ENCODE measurements at regions not wholly inside any gene's neighbourhood (a gene's known extent, or its start where the extent isn't known, plus 50 kb on each side); places are given as distances from the start of the nearest gene placed in this dataset.
"Not testable (repeated sequence)": the region's sequence is repeated elsewhere in the genome, so short reads cannot be mapped to it uniquely, and the experiment has no call there.

- not testable (repeated sequence) for DNase-seq
These were observed 286.3 kb upstream of the FRG1 start for GRCh38 chr4:189654396-189654795.

- not testable (repeated sequence) for DNase-seq
These were observed 284.9 kb upstream of the FRG1 start for GRCh38 chr4:189655817-189656216.

GRCh38 chr4:189656641-189657040 is 284.0 kb upstream of the FRG1 start:
- no peak for DNase-seq

DNA sequence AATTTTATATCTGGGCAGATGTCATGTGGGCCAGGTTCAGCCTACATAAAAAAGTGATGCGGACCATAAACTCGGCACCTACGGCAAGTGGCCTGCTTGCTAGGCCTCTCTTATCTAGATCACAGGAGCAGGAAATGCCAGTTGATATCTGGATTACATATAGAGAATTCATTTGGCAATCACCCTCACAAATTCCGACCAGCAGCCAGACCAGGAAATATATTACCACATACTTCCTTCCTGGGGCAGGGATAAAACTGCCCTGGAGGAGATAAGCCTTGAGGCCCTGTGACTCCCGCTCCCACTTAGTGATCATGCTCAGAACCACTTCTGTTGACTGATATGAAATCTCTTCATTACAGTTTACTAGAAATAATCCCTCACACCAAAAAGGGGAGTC is 282.4 kb upstream of the FRG1 start:
- DNase-seq, result not testable (repeated sequence)

- DNase-seq, result not testable (repeated sequence)
These were observed 281.8 kb upstream of the FRG1 start for GRCh38 chr4:189658831-189659230.

GRCh38 chr4:189659287-189659686 is 281.4 kb upstream of the FRG1 start:
- no peak for DNase-seq

- no peak for DNase-seq
These were observed 279.8 kb upstream of the FRG1 start for GRCh38 chr4:189660722-189661360.

GRCh38 chr4:189664693-189665250 is 275.9 kb upstream of the FRG1 start:
- DNase-seq, result no peak

DNA sequence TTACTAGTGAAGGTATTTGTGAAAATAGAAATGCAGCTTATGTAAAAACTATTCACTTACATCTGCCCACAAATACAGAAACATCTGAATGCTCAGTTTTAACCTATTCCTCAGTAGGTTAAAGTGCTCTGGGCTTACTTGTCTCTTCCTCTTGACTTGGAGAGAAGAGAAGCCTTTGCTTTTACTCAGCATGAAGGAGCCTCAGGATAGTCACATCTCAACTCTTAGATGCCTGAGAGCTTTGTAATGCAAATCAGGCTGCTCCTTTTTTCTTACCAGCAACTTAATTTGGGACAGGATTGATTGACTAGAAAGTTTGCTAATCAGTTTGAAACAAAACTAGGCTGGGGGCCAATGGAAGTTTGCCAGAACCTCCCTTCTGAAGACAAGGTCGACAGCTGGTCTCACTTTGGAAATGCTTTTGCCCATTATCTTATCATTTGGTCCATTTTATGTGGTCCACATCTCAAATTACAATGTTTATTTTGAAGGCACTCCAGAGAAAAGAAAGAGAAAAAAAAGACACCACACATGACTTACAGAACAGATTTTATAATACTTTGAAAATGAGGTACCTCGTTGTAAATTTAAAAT is 274.9 kb upstream of the FRG1 start:
- not testable (repeated sequence) for DNase-seq

DNA sequence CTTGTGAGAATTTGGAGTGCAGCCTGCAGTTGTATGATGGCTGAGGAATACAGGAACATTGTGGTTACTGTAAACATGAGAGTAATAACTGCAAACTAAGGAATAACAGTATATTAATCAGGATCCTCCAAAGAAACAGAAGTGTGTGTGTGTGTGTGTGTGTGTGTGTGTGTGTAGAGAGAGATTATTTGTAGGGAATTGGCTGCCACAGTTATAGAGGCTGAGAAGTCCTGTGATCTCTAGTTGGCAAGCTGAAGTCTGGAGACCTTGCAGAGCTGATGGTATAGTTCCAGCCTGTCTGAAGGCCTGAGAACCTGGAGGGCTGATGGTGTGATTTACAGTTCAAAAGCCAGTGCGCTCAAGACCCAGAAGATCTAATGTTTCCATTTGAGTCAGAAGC is 273.3 kb upstream of the FRG1 start:
- DNase-seq, result not testable (repeated sequence)

- not testable (repeated sequence) for DNase-seq
These were observed 242.9 kb upstream of the FRG1 start for GRCh38 chr4:189697675-189698245.

GRCh38 chr4:189703000-189703399 is 237.7 kb upstream of the FRG1 start:
- DNase-seq, result not testable (repeated sequence)

DNA sequence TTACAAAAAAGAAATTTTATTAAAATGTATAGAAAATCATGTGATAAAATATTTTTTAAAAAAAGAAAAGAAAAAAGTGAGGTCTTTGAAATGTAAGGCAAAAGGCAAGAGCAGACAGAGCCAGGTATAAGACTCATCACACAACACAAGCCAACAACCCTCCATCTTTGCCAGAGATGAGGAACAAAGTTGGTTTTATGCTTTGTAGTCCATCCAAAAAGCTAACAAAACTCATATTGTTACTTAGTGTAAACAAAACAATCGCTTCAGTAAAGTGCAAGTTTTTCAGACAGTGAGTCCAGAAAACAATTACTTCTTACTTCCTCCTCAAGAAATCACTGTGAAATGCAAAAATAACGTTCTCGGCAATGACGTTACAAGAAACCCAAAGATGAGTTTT is 233.9 kb upstream of the FRG1 start:
- DNase-seq, result not testable (repeated sequence)

DNA sequence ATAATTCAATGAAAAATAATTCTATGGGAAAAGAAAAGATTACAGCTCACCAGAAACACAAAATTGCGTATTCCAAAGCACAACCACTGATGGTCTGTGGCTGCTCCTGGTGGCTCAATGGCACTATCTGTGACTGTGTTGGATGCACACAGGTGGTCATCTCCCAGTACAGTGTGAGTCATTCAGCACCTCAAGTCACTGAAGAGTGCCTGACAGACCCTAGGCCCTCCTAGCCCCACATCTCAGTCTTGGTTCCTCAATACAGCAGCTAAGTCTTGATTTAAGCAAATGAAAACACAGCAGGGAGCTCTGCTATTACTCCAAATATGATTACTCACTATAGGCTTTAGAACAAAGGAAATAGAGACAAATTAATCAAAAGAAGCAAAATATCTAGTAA is 233.4 kb upstream of the FRG1 start:
- DNase-seq, result not testable (repeated sequence)

DNA sequence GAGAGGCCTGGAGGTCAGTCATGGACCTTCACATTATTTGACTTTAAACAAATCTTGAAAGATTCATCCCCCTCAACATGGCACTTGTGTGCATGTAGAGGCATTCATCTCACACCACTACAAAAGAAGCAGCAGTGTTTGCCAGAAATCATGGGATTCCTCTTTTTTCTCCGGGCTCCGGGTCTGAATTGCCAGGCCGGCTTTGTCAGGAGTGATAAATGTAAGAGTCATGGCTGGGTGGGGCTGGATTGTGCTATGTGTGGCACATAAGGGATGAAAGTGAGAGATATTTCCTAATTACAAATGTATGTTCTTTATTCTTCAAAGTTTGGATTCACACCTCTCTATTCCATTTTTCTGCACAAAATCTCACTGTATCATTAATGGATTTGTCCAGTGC is 228.7 kb upstream of the FRG1 start:
- not testable (repeated sequence) for DNase-seq

DNA sequence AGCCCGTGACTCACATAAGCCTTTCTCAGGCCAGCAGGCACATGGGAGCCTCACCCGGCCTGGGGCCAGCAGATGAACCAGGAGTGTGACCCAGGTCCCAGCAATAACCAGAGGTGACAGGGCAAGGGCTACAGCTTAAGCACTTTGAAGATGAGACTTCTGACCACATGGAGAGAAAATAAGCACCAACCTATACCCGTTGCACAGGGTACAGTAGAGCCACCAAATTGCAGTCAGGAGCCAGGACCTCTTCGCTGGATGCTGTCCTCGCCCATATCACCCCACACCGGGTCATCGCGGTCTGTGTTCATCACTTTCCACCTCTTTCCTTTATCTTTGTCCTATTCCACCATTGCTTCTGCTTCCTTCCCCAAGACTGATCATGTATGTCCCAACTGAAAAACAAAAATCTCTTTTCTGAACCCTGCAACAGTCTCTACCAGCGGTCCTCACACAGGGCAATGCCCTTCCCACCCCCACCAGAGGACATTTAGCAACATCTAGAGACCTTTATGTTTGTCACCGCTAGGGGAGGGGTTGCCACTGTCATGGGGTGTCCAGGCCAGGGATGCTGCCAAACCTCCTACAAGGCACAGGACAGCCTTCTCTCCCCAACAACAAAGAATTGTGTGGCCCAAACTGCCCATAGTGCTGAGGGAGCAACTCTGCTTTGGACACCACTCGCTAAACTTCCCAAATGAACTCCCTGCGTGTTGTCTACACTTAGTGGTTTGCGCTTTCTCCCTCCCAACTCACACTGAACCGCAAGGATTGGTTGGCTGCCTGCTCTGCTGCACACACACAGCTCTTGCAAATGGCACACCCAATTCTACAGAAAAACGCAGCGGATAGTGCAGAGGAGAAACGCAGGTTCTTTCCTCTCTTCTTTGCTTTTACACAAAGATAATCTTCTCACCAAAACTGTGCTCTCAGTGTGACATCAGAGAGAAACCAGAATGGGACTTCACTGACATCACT is 219.4 kb upstream of the FRG1 start:
- DNase-seq, result not testable (repeated sequence)

GRCh38 chr4:189722324-189723003 is 218.2 kb upstream of the FRG1 start:
- not testable (repeated sequence) for DNase-seq

GRCh38 chr4:189727982-189728638 is 212.6 kb upstream of the FRG1 start:
- not testable (repeated sequence) for DNase-seq

DNA sequence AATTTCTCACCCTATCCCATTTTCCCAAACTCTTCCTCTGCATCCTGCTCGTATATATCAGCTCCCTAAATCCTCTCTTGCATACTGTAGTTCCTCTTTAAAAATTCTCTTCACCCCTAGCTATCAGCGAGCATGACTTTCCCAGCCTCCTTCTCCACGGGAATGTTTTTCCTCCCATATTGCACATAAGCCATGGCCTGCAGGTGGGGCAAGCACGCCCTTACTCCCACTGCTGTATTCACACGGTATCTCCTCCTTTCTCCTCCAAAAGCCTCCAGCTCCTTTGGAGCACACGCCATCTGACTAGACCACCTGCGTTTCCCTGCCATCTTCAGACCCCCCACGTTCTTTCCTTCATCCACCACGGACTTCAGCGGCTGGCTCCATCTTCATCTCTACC is 208.7 kb upstream of the FRG1 start:
- not testable (repeated sequence) for DNase-seq

DNA sequence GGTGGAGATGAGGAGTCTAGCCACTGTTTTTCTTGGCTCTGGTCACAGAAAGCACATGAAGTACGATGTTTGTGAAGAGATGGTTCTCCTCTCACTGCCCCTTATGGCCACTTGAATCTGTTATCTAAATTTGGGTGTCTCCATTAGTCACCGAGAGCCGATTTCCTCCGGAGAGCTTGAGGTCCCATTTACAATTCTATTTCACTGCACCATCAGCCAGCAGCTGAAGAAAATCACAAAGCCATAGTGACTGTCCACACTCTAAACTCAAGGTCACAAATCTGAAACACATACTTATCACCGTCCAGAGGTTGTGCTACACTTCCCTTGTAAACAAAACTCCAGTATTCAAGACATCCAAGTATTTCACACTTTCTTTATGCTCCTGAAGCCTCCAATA is 207.2 kb upstream of the FRG1 start:
- not testable (repeated sequence) for DNase-seq

GRCh38 chr4:189734648-189735267 is 205.9 kb upstream of the FRG1 start:
- not testable (repeated sequence) for DNase-seq

Data from NCI-H226 (cell line).